ENCODE measurements at regions not wholly inside any gene's neighbourhood (a gene's known extent, or its start where the extent isn't known, plus 50 kb on each side); places are given as distances from the start of the nearest gene placed in this dataset.

GRCh38 chrX:789096-789495, 158.5 kb downstream of the SHOX start:
- Mint-ChIP-seq H3K9me3 (ENCODE audit: low read depth, unreplicated experiment) (peaks cover 2% of the 10 kb centered on the region), H3K27ac (ENCODE audit: unreplicated experiment) (no peak overlapping the region), H3K27me3 (ENCODE audit: unreplicated experiment) (no peaks in the 10 kb centered on the region), H3K36me3 (ENCODE audit: insufficient read depth, unreplicated experiment) (no peaks in the 10 kb centered on the region), H3K4me3 (ENCODE audit: low read depth, unreplicated experiment) (no peak overlapping the region), H3K4me1 (ENCODE audit: low read depth, unreplicated experiment) (no peaks in the 10 kb centered on the region)
- no peak for TF ChIP-seq CTCF (IDR thresholded peaks at IDR 0.05; ENCODE audit: unreplicated experiment)
- intact Hi-C loops (cut with micrococcal nuclease; ENCODE audit: unreplicated experiment) = no loop called here
- BruUV-seq (replicated peaks) = no TSS peak
- no peak for DNase-seq
- CTCF ChIA-PET = no interaction called here

DNA sequence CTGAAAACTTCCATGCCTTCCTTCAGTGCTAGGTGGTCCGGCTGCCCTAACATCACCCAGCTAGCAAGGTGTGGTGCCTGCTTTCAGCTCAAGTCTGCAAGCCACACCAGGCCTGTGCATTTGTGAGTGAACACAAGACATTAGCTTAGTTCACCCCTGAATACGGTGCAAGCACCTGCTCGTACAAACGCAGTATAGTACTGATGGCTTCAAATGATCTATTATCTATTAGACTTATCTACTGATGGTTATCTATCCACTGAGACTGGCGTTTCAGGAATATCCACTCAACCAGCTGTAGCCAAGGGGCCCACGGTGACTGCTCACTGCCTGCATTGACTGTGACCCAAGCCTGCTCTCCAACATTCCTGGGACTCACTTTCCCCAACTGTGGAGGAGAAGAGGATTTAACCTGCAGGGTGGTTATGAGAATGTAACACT, 155.9 kb downstream of the SHOX start:
- no peaks in the 10 kb centered on the region for H3K27me3 Mint-ChIP-seq (ENCODE audit: unreplicated experiment)
- no peaks in the 10 kb centered on the region for H3K4me1 Mint-ChIP-seq (ENCODE audit: low read depth, unreplicated experiment)
- H3K9me3 Mint-ChIP-seq (ENCODE audit: low read depth, unreplicated experiment) = no peaks in the 10 kb centered on the region
- DNase-seq = no peak
- no peak overlapping the region for H3K4me3 Mint-ChIP-seq (ENCODE audit: low read depth, unreplicated experiment)
- no peaks in the 10 kb centered on the region for H3K36me3 Mint-ChIP-seq (ENCODE audit: insufficient read depth, unreplicated experiment)
- TF ChIP-seq CTCF (IDR thresholded peaks at IDR 0.05; ENCODE audit: unreplicated experiment) = no peak
- CTCF ChIA-PET = no interaction called here
- BruUV-seq (replicated peaks) = no TSS peak
- intact Hi-C loops (cut with micrococcal nuclease; ENCODE audit: unreplicated experiment) = no loop called here
- H3K27ac Mint-ChIP-seq (ENCODE audit: unreplicated experiment) = no peak overlapping the region

GRCh38 chrX:784829-785228, 154.2 kb downstream of the SHOX start:
- H3K9me3 Mint-ChIP-seq (ENCODE audit: low read depth, unreplicated experiment) = no peaks in the 10 kb centered on the region
- H3K36me3 Mint-ChIP-seq (ENCODE audit: insufficient read depth, unreplicated experiment) = no peaks in the 10 kb centered on the region
- CTCF ChIA-PET = no interaction called here
- no peaks in the 10 kb centered on the region for H3K4me1 Mint-ChIP-seq (ENCODE audit: low read depth, unreplicated experiment)
- no peak overlapping the region for H3K4me3 Mint-ChIP-seq (ENCODE audit: low read depth, unreplicated experiment)
- no TSS peak for BruUV-seq (replicated peaks)
- DNase-seq = no peak
- H3K27ac Mint-ChIP-seq (ENCODE audit: unreplicated experiment) = no peak overlapping the region
- H3K27me3 Mint-ChIP-seq (ENCODE audit: unreplicated experiment) = no peaks in the 10 kb centered on the region
- intact Hi-C loops (cut with micrococcal nuclease; ENCODE audit: unreplicated experiment) = no loop called here
- no peak for TF ChIP-seq CTCF (IDR thresholded peaks at IDR 0.05; ENCODE audit: unreplicated experiment)

- H3K4me1 Mint-ChIP-seq (ENCODE audit: low read depth, unreplicated experiment) = no peaks in the 10 kb centered on the region
- intact Hi-C loops (cut with micrococcal nuclease; ENCODE audit: unreplicated experiment) = no loop called here
- no peak overlapping the region for H3K4me3 Mint-ChIP-seq (ENCODE audit: low read depth, unreplicated experiment)
- no peak for TF ChIP-seq CTCF (IDR thresholded peaks at IDR 0.05; ENCODE audit: unreplicated experiment)
- peaks cover 10% of the 10 kb centered on the region for H3K9me3 Mint-ChIP-seq (ENCODE audit: low read depth, unreplicated experiment)
- DNase-seq = no peak
- CTCF ChIA-PET = no interaction called here
- no peak overlapping the region for H3K27ac Mint-ChIP-seq (ENCODE audit: unreplicated experiment)
- peaks cover 3% of the 10 kb centered on the region for H3K36me3 Mint-ChIP-seq (ENCODE audit: insufficient read depth, unreplicated experiment)
- no TSS peak for BruUV-seq (replicated peaks)
- H3K27me3 Mint-ChIP-seq (ENCODE audit: unreplicated experiment) = no peaks in the 10 kb centered on the region
These were observed 150.9 kb downstream of the SHOX start for GRCh38 chrX:781224-782204.
